Tibial nerve (tissue), 4 donors: ENCODE measurements at regions not wholly inside any gene's neighbourhood (a gene's known extent, or its start where the extent isn't known, plus 50 kb on each side); places are given as distances from the start of the nearest gene placed in this dataset.

Experiments
- DNase-seq, 2 donors: peaks; one replicate each; pipeline ENCODE4 v3.0.0-alpha.2; 2019; ENCODE audit warnings: low spot score in 2 of 2
- H3K27ac ChIP-seq, 4 donors: fragments of 200-600 bp; sonication (generic) in 3 of 4; one replicate each; pipeline ENCODE4 v1.5.1; 2017 to 2019; ENCODE audit warnings: mild to moderate bottlenecking in 1 of 4
- H3K27me3 ChIP-seq, 2 donors: fragments of 200-600 bp; sonication (generic) in 1 of 2; one replicate each; pipeline versions ENCODE4 v1.5.1 to v1.6.0; 2017 to 2019
- H3K36me3 ChIP-seq, 3 donors: fragments of 200-600 bp; sonication (generic); one replicate each; pipeline ENCODE4 v1.5.1; 2018 to 2019
- H3K4me1 ChIP-seq, 4 donors: fragments of 200-600 bp; sonication (generic) in 3 of 4; one replicate each; pipeline ENCODE4 v1.5.1; 2017 to 2019
- H3K4me3 ChIP-seq, 4 donors: fragments of 200-600 bp; sonication (generic) in 3 of 4; one replicate each; pipeline ENCODE4 v1.5.1; 2017 to 2019; ENCODE audit warnings: mild to moderate bottlenecking in 1 of 4, moderate library complexity in 1 of 4
- H3K9me3 ChIP-seq, 4 donors: fragments of 200-600 bp; sonication (generic) in 3 of 4; one replicate each; pipeline ENCODE4 v1.5.1; 2017 to 2019
- CTCF ChIP-seq, 5 experiments: fragments of 200-600 bp in 3 of 5; fragments of 450-650 bp in 2 of 5; sonication (generic) in 3 of 5; IDR thresholded peaks; one replicate each; pipeline ENCODE4 v1.5.1; 2016 to 2019; ENCODE audit warnings: antibody characterized with exemption in 5 of 5, mild to moderate bottlenecking in 3 of 5, moderate library complexity in 2 of 5
- EP300 ChIP-seq, 2 donors: sonication (generic); formaldehyde crosslinking; IDR thresholded peaks; one replicate each; pipeline ENCODE4 v1.6.1; 2017; ENCODE audit warnings: antibody characterized with exemption in 2 of 2, mild to moderate bottlenecking in 1 of 2
- POLR2A ChIP-seq, 2 donors: fragments of 450-650 bp; IDR thresholded peaks; one replicate each; pipeline ENCODE4 v1.6.1; 2017; ENCODE audit warnings: antibody characterized with exemption in 2 of 2, mild to moderate bottlenecking in 2 of 2, moderate library complexity in 2 of 2
- WGBS, 2 donors: methylation state at CpG; one replicate each; pipeline ENCODE4 v1.1.5; 2018; 5-methylcytosine and 5-hydroxymethylcytosine counted together

GRCh38 chr18:78414302-78414701, 565.3 kb upstream of the SALL3 start:
- Histone ChIP-seq H3K27ac (no peak overlapping the region), H3K9me3 (no peaks in the 10 kb centered on the region), H3K36me3 (no peaks in the 10 kb centered on the region), H3K4me1 (peaks cover 0 to 6% (median 0%) of the 10 kb centered on the region in 4 donors), H3K27me3 (no peaks in the 10 kb centered on the region), H3K4me3 (no peak overlapping the region)
- no peak for DNase-seq
- 62 to 100% methylated on average over 1 to 2 of the region's 2 CpGs for WGBS, 2 donors
- TF ChIP-seq CTCF (IDR thresholded peaks at IDR 0.05): no peak
- TF ChIP-seq POLR2A (IDR thresholded peaks at IDR 0.05): no peak
- no peak for TF ChIP-seq EP300 (IDR thresholded peaks at IDR 0.05)

- TF ChIP-seq EP300 (IDR thresholded peaks at IDR 0.05) (no peak), POLR2A (IDR thresholded peaks at IDR 0.05) (no peak)
- no peaks in the 10 kb centered on the region for H3K36me3 ChIP-seq
- no peak for DNase-seq
- no peaks in the 10 kb centered on the region for H3K9me3 ChIP-seq
- H3K27me3 ChIP-seq: no peaks in the 10 kb centered on the region
- H3K27ac ChIP-seq: no peak overlapping the region
- 93 to 97% methylated on average over 5 of the region's 5 CpGs for WGBS, 2 donors
- peaks cover 0 to 6% (median 0%) of the 10 kb centered on the region in 4 donors for H3K4me1 ChIP-seq
- H3K4me3 ChIP-seq: no peak overlapping the region
Measured at GRCh38 chr18:78416853-78417252, 562.8 kb upstream of the SALL3 start.

GRCh38 chr18:78418379-78418778, 561.2 kb upstream of the SALL3 start:
- DNase-seq: no peak
- Histone ChIP-seq H3K36me3 (no peaks in the 10 kb centered on the region), H3K4me1 (peaks cover 0 to 6% (median 0%) of the 10 kb centered on the region in 4 donors), H3K9me3 (no peaks in the 10 kb centered on the region), H3K27ac (no peak overlapping the region), H3K27me3 (no peaks in the 10 kb centered on the region), H3K4me3 (no peak overlapping the region)
- no peak for TF ChIP-seq POLR2A (IDR thresholded peaks at IDR 0.05)
- TF ChIP-seq CTCF (IDR thresholded peaks at IDR 0.05): no peak
- TF ChIP-seq EP300 (IDR thresholded peaks at IDR 0.05): no peak
- 46 to 48% methylated on average over 7 of the region's 7 CpGs for WGBS, 2 donors

GRCh38 chr18:78419171-78419570, 560.4 kb upstream of the SALL3 start:
- H3K4me3 ChIP-seq: no peak overlapping the region
- no peaks in the 10 kb centered on the region for H3K36me3 ChIP-seq
- H3K4me1 ChIP-seq: peaks cover 0 to 6% (median 0%) of the 10 kb centered on the region in 4 donors
- TF ChIP-seq EP300 (IDR thresholded peaks at IDR 0.05) (no peak), CTCF (IDR thresholded peaks at IDR 0.05) (no peak), POLR2A (IDR thresholded peaks at IDR 0.05) (no peak)
- no peak overlapping the region for H3K27ac ChIP-seq
- H3K9me3 ChIP-seq: no peaks in the 10 kb centered on the region
- no peaks in the 10 kb centered on the region for H3K27me3 ChIP-seq
- WGBS, 2 donors: 38 to 40% methylated on average over 7 of the region's 7 CpGs
- DNase-seq: no peak

- H3K4me3 ChIP-seq: no peak overlapping the region
- no peaks in the 10 kb centered on the region for H3K27me3 ChIP-seq
- no peaks in the 10 kb centered on the region for H3K36me3 ChIP-seq
- TF ChIP-seq CTCF (IDR thresholded peaks at IDR 0.05) (no peak), EP300 (IDR thresholded peaks at IDR 0.05) (no peak), POLR2A (IDR thresholded peaks at IDR 0.05) (no peak)
- H3K4me1 ChIP-seq: peaks cover 0 to 6% (median 0%) of the 10 kb centered on the region in 4 donors
- no peaks in the 10 kb centered on the region for H3K9me3 ChIP-seq
- 88 to 91% methylated on average over 10 of the region's 10 CpGs for WGBS, 2 donors
- H3K27ac ChIP-seq: no peak overlapping the region
- DNase-seq: no peak
Measured at GRCh38 chr18:78420116-78420515, 559.5 kb upstream of the SALL3 start.

GRCh38 chr18:78421392-78421791, 558.2 kb upstream of the SALL3 start:
- 71 to 83% methylated on average over 1 of the region's 1 CpG for WGBS, 2 donors

More at GRCh38 chr18:78421392-78421791, 558.2 kb upstream of the SALL3 start:
- H3K9me3 ChIP-seq: no peaks in the 10 kb centered on the region
- TF ChIP-seq CTCF (IDR thresholded peaks at IDR 0.05) (no peak), POLR2A (IDR thresholded peaks at IDR 0.05) (no peak), EP300 (IDR thresholded peaks at IDR 0.05) (no peak)
- DNase-seq: no peak
- no peak overlapping the region for H3K27ac ChIP-seq
- no peaks in the 10 kb centered on the region for H3K27me3 ChIP-seq
- H3K4me3 ChIP-seq: no peak overlapping the region
- no peaks in the 10 kb centered on the region for H3K36me3 ChIP-seq
- peaks cover 0 to 6% (median 0%) of the 10 kb centered on the region in 4 donors for H3K4me1 ChIP-seq
